ENCODE measurements at regions not wholly inside any gene's neighbourhood (a gene's known extent, or its start where the extent isn't known, plus 50 kb on each side); places are given as distances from the start of the nearest gene placed in this dataset.
"Not testable (repeated sequence)": the region's sequence is repeated elsewhere in the genome, so short reads cannot be mapped to it uniquely, and the experiment has no call there.

DNA sequence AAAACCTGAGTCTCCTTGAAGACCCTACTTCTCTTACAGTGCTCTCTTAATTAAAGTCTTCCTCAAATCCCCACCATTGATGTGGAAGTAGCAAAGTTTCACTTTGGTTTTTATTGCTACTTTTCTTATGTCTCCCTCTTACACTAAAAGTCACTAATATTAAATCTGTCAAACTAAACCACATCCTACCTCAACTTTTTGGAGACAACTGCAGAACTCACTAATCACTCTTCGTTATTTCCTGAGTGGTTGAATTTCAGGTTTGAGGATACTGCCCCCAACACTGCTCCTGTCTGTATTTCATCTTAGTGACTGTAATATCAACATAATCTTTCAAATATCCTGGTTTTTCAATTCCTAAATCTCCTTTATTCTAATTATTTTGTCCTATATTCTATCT lies 213.0 kb upstream of the PDE3A start:
- DNase-seq = no peak

DNA sequence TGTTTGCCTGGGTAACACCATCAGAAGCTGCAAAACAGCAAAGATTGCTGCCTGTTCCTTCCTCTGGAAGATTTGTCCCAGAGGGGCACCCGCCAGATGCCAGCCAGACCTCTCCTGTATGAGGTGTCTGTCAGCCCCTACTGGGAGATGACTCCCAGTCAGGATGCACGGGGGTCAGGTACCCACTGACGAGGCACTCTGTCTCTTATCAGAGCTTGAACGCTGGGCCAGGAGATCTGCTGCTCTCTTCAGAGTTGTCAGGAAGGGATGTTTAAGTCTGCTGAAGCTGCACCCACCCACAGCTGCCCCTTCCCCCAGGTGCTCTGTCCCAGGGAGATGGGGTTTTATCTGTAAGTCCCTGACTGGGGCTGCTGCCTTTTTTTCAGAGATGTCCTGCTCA lies 207.4 kb upstream of the PDE3A start:
- DNase-seq = not testable (repeated sequence)

DNA sequence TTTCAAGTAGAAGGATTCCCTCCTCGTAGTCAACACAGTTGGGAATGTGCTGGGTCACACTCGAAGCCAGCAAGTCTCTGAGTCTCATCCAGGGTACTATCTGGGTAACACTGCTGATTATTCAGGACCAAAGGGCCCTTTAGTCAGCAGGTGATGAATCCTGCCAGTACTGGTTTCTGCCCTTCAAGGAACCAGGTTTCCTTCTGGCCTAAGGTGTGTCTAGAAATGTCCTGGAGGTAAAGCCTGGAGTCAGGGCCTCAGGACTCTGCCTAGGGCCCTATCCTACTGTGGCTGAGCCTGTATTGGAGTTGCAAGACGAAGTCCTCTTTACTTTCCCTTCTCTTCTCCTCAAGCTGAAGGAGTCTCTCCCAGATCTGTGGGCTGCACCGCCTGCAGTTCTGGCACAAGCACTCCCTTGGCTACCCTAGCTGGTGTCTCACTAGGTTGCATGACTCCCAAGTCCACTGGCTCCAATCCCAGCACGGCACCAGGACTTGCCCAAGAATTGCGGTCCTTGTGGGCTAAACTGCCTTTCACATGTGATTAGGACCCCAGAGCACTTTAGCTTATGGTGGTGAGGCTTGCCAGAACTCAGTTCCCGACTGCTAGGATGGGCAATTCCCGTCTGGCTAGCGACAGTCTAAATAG lies 193.7 kb upstream of the PDE3A start:
- DNase-seq = no peak

DNA sequence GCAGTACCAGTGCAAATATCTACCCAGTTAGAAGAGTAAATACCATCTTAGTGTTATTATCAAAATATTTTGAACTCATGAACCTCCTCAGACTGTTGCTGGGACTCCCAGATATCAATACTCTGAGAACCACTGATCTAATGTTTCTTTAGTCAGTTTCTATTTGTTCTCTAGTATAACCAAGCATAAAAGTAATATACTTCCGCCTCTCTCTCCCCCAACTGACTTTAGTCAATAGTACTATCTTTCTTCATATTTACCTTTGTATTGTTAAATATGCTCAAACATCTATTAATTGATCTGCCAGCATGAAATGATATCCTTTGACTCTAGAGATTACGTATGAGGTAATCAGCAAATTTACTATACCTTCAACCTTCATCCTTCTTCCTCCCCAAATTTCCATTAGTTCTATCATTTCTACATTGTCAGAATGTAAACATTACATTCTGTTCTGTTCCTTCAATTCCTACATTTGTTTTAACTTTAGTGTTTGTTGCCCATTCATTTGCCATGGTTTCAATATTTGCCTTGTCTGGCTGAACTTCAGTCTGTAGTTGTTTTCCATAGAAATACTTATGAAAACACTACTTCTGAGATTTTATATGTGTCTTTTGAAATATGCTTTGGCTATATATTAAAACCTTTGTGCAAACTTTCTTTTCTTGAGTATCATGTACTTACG lies 192.5 kb upstream of the PDE3A start:
- DNase-seq = no peak

DNA sequence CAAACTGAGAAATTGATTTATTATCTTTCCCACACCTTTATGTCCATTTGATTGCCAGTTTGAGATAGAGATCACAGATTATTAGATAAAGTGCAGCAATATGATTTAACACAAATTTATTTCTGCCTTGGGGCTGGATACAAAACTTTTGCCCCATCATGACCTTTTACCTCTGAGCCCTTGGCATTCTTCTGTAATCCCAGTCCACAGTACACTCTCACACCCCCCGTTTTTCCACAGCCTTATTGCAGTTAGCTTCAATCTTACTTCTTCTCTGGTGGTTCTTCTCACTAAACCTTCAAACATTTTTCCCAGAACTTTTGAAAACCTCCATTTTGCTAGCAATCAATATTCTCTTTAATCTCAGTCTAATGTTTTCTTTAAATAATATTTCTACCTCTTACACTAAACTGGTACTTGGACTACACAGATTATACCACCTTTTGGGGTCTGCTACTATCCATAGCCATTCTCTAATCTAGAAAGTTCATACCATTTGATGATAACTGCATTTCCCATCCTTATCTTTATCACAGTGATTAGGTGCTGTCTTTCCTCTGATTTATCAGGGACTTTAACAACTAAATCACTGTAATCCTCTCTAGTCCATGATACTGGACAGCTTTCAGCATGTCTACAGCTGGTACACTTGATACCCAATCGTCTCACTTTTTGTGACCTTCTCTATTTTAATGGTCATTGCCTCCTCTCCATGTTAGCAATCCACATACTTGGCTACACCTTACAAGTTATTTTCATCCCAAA lies 186.7 kb upstream of the PDE3A start:
- no peak for DNase-seq

DNA sequence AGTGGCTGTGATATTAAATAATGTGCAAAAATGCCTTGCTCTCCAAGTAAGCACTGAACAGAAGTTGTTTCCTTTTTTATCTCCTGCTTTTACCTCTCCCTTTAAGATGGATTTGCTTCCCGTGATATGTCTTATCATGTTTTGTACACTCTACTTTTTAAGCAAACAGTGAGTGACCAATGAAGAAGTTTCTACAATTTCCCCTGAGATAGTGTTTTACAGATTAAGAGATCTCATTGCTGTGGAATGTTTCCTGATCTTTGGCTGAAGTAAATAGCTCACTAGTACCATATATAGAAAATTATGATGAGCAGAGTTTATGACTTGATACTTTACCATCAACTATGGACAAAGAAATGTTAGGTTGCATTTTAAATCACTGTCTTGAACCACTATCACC lies 184.8 kb upstream of the PDE3A start:
- no peak for DNase-seq

DNA sequence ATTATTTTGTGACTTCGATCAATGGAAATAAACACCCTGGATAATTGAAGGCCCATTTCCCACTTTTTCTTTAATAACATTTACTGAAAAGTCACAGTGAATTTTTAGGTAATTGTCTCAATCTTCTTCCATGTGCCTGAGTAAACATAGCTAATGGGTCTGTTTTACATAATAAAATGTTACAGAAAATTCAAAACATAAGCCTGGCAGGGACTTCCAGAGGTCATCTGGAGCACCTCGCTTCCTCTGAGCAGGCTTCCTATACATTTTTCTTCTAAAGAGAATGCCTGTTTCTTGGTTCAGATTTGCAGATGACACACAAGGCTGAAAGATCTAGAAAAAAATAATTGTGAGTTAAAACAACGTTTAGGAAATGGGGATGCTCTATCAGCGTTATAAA lies 183.8 kb upstream of the PDE3A start:
- no peak for DNase-seq

DNA sequence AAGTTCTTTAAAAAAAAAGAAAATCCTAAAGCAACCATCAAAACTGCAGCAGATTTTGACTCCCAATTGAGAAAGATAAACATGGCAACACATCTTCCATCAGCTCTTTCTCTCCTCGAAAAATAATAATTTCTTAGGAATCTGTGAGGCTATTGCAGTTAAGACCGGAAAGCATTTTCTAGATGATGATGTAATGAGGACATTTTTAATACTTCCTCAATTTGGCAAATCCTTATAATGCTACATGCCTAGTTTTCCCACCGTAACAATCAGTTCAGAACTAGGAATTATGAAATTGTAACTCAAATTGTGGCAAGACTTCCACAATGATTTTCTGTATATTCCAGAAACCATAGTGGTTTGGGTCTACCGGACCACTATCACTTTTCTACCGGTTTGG lies 180.9 kb upstream of the PDE3A start:
- DNase-seq = no peak

DNA sequence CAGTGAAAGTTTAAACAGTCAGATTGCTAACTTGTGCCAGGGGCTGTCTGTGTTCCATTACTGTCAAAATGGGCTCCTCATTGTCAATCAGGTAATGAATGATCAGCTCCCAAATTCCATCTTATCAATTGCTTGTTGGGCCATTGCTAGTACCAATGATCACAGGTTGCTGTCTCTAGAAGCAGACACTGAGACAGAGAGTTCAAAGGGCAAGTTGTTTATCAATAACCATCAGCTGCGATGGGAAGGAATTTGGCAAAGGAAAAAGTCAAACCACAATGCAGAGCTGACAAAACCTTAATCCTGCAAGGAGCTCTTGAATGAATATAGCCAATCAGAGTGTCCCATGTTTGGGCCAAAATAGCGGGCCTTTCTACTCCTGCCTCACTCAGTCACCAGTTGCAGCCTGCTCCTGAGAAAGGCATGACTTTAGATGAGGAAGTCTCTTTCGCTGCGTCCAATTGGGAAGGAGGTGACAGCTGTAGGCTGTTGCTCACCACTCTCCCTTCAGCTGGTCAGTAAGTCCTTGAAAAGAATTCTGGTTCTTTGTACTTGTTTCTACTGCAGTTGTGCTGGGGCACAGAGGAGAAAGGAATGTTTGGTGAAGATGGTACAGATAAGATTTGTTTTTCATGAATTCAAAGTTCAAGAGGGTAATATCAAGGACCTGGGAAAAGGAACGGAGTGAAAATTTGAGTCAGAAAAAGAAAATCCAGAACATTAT lies 179.2 kb upstream of the PDE3A start:
- no peak for DNase-seq

DNA sequence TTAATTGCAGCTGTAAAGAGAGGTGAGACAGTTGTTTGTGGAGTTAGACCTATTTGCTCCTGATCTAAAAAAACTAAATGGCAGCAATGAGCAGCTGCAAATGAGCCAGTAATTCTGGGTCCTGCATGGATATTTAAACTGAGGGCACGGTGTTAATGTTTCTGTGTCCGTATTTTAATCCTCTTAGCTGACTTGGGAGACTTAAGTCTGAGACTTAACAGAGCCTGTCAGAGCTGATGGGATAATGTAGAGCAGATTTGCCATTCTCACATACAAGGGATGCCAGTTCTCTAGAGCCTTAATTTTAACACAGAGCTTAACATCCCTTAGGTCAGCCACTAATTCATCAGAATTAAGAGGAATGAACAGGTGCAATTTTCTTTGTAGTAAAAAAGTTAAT lies 178.6 kb upstream of the PDE3A start:
- DNase-seq = no peak

DNA sequence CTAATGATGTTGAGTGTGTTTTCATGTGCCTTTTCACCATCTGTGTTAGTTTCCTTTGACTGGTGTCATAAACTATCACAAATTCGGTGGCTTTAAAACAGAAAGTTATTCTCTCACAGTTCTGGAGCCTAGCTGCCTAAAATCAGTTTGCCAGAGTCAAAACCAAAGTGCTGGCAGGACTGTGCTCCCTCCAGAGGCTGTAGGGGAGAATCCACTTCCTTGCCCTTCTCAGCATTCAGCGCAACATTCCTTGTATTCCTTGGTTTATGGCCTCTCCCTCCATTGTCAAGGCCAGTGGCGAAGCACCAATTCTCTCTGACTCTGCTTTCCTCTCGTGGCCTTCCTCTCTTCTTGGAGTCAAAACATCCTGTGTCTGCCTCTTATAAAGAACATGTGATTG lies 174.2 kb upstream of the PDE3A start:
- DNase-seq = no peak

DNA sequence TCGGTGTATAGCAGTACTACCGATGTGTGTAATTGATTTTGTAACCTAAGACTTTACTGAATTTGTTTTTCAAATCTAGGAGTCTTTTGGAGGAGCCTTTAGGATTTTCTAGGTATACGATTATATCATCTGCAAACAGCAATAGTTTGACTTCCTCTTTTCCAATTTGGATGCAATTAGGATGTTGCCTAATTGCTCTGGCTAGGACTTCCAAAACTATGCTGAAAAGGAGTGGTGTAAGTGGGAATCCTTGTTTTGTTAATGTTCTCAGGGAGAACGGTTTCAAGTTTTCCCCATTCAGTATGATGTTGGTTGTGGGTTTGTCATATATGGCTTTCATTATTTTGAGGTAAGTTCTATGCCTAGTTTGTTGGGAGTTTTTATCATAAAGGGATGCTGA lies 171.6 kb upstream of the PDE3A start:
- no peak for DNase-seq

DNA sequence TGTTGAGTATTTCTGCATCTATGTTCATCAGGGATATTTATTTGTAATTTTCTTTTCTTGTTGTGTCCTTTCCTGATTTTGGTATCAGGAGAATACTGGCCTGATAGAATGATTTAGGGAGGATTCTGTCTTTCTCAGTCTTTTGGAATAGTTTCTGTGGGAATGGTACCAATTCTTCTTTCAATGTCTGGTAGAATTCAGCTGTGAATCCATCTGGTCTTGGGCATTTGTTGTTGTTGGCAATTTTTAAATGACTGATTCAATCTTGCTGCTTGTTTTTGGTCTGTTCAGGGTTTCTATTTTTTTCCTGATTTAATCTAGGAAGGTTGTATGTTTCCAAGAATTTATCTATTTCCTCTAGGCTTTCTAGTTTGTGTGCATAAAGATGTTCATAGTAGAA lies 170.9 kb upstream of the PDE3A start:
- DNase-seq = no peak

DNA sequence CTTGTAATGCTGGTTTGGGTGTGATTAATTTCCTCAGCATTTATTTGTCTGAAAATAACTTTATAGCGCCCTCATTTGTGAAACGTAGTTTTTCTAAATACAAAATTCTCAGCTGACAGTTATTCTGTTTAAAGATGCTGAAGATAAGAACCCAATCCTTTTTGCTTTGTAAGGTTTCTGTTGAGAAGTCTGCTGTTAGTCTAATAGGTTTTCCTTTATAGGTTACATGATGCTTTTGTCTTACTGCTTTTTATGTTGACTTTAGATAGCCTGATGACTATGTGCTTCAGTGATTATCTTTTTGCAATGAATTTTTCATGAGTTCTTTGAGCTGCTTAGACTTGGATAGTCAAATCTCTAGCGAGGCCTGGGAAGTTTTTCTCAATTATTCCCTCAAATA lies 168.6 kb upstream of the PDE3A start:
- no peak for DNase-seq

DNA sequence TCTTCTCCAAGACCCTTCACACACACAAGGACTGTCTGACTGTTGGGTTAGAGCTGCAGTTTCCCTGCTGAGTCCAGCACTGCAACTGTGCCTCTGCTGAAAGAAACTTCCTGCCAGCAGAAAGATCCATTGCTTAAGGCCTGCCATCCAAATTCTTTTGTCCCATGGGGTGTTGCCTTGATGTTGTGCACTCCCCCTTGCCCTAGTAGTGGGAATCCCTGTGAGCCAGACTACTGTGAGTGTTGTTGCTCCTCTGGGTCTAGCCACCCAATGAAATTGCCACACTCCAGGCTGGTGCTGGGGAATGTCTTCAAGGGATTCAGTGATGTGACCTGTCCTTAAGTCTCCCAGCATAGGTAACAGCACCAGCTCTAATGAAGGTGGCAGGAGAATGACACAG lies 166.6 kb upstream of the PDE3A start:
- no peak for DNase-seq

DNA sequence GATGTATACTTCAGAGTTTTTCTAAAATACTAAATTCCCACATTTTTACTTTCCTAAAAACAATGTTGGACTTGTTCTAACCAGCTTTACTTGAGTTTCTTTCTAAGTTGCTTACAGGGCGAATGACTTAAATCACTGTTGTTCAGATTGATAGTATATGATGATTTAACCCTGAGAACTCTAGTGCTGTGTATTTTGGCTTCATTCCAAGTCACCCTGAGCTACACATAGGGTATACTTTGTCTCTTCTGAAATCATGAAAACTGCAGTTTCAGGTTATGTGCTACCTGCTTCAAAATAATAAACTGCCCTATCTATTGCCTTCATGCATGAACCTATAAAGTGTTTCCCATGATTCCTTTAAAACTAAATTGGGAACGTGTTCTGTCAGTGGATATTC lies 162.5 kb upstream of the PDE3A start:
- no peak for DNase-seq

DNA sequence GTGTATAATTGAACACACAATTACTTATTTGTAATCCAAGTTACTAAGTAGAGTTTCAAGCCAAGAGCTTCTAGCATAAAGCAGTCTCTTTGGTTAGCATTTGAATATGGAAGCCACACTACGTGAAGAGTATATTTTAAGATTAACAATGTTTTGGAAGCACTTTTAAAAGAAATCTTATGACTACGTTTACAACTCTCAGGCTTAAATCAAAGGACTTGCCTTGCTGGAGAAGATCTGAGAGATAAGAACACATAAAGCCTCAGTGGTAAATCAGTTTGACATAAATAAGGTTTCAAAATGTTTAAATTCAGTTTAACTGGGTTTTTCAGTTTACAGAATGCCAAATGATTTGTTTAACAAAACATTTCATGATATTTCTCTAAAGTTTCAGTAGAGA lies 161.9 kb upstream of the PDE3A start:
- DNase-seq = no peak

DNA sequence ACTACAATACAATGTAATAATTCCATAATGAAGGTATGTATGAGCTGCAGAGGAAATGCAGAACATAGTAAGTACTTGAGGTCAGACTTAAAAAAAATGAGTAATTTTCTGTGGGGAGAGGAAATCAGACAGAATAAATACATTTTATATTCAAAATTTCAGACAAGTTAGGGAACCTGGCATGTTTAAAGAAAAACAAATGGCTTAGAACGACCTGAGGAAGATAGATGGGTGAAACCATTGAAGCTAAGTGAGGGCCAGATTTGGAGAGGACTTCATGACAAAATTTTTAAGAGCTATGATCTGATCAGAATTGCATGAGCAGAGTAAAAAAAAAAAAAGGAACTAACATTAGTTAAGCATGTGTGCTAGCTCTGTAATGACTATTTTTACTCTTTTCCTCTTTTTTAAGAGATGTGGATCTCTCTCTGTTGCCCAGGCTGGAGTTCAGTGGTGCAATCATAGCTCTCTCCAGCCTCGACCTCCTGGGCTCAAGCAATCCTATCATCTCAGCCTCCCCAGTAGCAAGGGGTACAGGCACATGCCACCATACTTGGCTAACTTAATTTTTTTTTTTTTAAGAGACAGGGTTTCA lies 157.6 kb upstream of the PDE3A start:
- DNase-seq = peak; percentile 59

DNA sequence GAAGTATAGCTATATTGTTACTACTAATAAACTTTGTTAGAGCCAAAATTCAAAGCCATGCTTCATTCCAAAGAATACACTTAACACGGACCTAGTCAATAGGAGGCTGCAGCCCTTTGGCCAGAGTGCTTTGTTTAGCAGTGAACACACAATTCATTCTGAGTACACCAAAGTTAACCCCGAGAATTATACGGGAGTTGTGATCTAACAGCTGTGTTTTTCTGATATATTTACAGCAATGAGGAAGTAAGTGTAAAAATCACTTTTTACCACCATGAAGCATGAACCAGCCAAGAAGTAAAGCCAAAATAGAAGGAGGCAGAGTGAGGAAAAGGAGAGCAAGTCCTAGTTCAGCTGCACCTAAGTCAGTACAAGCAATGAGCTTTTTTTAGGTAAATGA lies 156.8 kb upstream of the PDE3A start:
- DNase-seq = no peak

DNA sequence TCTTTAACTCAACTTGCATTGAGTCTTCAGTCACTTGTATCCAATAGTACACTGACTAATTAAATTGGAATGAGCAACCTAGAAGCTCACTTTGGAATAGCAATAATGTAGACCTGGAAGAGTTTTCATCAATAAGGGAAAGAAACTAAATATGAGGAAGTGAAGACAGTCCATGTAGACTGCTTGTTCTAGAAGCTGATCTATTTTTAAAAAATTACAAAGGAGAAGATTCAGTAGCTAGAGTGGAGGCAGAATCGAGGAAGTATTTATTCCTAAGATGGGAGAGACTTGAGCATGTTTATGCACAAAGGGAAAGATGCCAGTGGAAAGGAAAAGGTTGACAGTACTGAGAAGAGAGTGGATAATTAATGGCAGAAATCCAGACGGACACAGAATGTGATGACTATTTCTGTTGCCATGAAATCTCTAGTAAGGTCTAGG lies 156.3 kb upstream of the PDE3A start:
- no peak for DNase-seq

DNA sequence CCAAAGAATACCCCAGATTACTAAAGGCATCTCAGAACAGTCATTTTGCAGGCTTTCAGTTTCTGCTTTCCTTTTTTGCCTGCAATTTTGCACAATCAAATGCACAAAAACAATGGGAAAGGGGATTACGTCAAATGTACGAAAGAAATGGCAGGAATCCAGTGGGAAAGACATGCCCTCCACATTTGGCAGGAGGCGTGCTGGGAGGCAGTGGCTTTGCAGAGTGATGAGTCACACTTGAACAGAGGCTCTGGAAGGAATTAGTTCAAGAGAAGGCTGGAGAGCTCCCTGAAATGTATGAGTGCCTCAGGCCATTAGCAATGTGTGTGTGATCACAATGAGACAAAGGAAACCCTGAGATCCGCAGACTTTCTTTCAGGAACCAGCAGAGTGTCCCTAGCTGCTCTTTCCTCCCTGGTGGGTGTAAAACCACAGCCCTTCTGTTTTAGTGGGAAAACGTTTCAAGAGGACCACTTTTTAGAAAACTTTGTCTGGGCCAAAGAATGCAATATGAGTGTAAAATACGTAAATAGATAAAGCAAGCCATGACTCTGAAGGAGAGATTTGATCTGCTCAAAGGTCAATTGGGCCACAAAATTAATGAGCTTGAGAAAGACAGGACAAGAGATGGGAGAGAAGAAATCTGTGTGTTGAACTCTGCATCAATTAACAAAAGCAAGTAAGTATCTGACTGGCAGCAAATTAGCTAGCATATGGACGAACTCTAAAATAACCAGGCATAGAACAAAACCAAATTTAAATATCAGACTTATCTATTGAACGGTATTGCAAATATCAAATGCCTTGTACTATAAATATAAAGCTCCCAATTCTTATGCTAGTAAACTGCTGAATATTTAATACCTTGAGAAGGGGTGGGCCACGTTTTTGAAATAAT lies 155.4 kb upstream of the PDE3A start:
- no peak for DNase-seq
